ENCODE measurements at regions not wholly inside any gene's neighbourhood (a gene's known extent, or its start where the extent isn't known, plus 50 kb on each side); places are given as distances from the start of the nearest gene placed in this dataset.

- WGBS, 2 donors, result 88% methylated on average over 11 of the region's 11 CpGs
- TF ChIP-seq CTCF (IDR thresholded peaks at IDR 0.05), result no peak
- Histone ChIP-seq H3K9me3 (no peaks in the 10 kb centered on the region), H3K4me3 (no peak overlapping the region), H3K27me3 (no peaks in the 10 kb centered on the region), H3K36me3 (no peaks in the 10 kb centered on the region), H3K27ac (peak overlapping the region in 5 of 10 donors; percentile 39 to 85 (median 56)), H3K4me1 (peaks cover 9 to 76% (median 53%) of the 10 kb centered on the region in 9 donors)
- no peak for ATAC-seq
- no peak for DNase-seq
- intact Hi-C loops (cut with DNase I), result no loop called here
Observed at GRCh38 chr10:124151466-124152095, 58.2 kb upstream of the CHST15 start.

GRCh38 chr10:124150807-124151417 lies 57.5 kb upstream of the CHST15 start:
- H3K27ac ChIP-seq, result no peak overlapping the region
- no peak for TF ChIP-seq CTCF (IDR thresholded peaks at IDR 0.05)
- peaks cover 4 to 76% (median 46%) of the 10 kb centered on the region in 9 donors for H3K4me1 ChIP-seq
- H3K4me3 ChIP-seq, result no peak overlapping the region
- H3K9me3 ChIP-seq, result no peaks in the 10 kb centered on the region
- intact Hi-C loops (cut with DNase I), result no loop called here
- no peaks in the 10 kb centered on the region for H3K36me3 ChIP-seq
- H3K27me3 ChIP-seq, result no peaks in the 10 kb centered on the region
- 90 to 94% methylated on average over 13 of the region's 13 CpGs for WGBS, 2 donors
- DNase-seq, result no peak
- ATAC-seq, result no peak

- 91 to 94% methylated on average over 7 of the region's 7 CpGs for WGBS, 2 donors
- peaks cover 0 to 79% (median 44%) of the 10 kb centered on the region in 9 donors for H3K4me1 ChIP-seq
Observed at GRCh38 chr10:124150189-124150806, 56.9 kb upstream of the CHST15 start.

More at GRCh38 chr10:124150189-124150806, 56.9 kb upstream of the CHST15 start:
- ATAC-seq (no peak), DNase-seq (no peak)
- Histone ChIP-seq H3K27me3 (no peaks in the 10 kb centered on the region), H3K36me3 (no peaks in the 10 kb centered on the region), H3K9me3 (no peaks in the 10 kb centered on the region), H3K4me3 (no peak overlapping the region), H3K27ac (peak overlapping the region in 3 of 10 donors; percentile 18 to 24 (median 21))
- intact Hi-C loops (cut with DNase I), result no loop called here
- TF ChIP-seq CTCF (IDR thresholded peaks at IDR 0.05), result no peak

Measured in heart right ventricle (tissue), 16 donors.